NCI-H2081 treated with DMSO at 0.1 percent for 48 hours (cell line): ENCODE measurements at regions not wholly inside any gene's neighbourhood (a gene's known extent, or its start where the extent isn't known, plus 50 kb on each side); places are given as distances from the start of the nearest gene placed in this dataset.
"Not testable (repeated sequence)": the region's sequence is repeated elsewhere in the genome, so short reads cannot be mapped to it uniquely, and the experiment has no call there.

Experiments used
- DNase-seq: peaks from one replicate; lab custom pipeline; 2025; lab: John Stamatoyannopoulos, UW

GRCh38 chrX:113919387-113919786, 664.5 kb upstream of the HTR2C start:
- no peak for DNase-seq

GRCh38 chrX:113906168-113906567, 677.7 kb upstream of the HTR2C start:
- DNase-seq, result no peak

DNA sequence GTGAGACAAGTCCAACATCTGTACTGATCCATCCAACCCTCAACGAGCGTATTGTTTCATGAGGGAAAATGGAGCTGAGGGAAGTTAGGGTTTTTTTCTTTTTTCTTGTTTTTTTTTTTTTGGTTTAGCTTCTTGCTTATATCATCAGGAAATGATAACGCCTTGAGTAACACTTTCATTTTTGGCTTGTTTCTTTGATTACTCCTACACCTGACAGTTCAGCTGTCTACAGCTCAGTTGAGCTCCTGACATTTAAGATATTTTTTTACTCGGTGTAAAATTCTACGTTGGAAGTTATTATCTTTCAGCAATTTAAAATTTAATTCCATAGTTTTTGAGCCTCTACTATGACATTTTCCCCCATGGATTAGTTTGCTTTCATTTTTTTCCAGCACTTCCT, 691.0 kb upstream of the HTR2C start:
- DNase-seq, result no peak

GRCh38 chrX:113892401-113892800, 691.5 kb upstream of the HTR2C start:
- DNase-seq, result no peak

GRCh38 chrX:113873056-113873455, 710.8 kb upstream of the HTR2C start:
- no peak for DNase-seq

DNA sequence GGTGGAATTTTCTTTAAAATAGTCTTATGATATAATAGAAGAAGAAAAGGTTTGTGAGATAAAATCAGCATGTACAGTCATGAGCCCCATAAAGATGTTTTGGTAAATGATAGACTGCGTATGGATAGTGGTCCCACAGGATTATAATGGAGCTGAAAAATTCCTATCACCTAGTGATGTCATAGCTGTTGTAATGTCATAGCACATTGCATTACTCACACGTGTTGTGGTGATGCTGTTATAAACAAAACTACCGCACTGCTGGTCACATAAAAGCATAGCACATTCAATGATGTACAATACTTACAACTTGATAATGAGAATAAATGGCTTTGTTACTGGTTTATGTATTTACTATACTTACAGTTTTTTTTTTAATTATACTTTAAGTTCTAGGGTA, 715.2 kb upstream of the HTR2C start:
- no peak for DNase-seq

DNA sequence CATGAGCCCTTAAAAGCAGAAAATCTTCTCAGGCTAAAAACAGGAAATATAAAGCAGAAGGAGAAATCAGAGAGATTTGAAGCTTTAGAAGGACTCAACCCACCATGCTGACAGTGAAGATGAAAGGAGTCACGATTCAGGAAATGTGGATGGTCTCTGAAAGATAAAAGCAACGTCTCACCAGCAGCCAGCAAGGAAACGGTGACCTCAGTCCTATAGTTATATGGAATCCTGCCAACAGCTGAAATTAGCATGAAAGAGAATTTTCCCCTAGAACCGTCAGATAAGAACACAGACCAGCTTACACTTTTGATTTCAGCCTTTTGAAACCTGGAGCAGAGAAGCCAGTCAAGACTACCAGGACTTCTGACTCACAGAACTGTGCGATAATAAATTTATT, 715.7 kb upstream of the HTR2C start:
- DNase-seq, result no peak

- DNase-seq, result no peak
Measured at GRCh38 chrX:113849408-113849807, 734.5 kb upstream of the HTR2C start.

- no peak for DNase-seq
Measured at GRCh38 chrX:113833096-113834055, 750.5 kb upstream of the HTR2C start.

DNA sequence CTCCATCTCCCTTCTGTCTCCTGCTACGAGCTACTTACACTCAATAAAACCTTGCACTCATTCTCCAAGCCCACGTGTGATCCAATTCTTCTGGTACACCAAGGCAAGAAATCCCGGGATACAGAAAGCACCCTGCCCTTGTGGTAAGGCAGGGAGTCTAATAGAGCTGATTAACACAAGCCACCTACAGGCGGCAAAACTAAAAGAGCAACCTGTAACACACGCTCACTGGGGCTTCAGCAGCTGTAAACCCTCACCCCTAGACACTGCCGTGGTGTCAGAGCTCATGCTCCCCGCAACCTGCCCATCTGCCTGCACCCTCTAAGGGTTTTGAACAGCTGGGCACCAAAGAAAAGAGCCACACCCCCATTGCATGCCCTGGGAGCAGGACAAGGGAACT, 755.4 kb upstream of the HTR2C start:
- no peak for DNase-seq

GRCh38 chrX:113818346-113818745, 765.5 kb upstream of the HTR2C start:
- no peak for DNase-seq

DNA sequence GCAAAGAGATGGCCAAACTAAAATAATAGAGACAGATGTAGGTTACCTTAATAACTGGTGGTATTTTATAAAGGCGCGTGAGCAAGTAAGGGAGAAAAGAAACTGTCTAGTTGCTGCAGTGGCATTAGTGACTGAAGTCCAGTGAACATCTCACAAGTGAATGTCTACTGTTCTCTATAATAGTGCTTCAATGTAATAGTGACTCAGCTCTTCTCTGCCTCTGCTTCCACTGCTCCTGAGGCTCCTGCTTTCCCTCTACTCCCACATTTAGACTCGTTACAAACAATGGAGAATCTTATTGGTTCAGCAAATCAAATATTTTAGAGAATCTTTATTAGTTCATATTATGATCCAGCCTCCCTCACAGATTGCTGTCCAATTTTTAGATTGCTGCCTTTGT, 779.1 kb upstream of the HTR2C start:
- DNase-seq, result no peak

- no peak for DNase-seq
Measured at GRCh38 chrX:113804291-113804690, 779.6 kb upstream of the HTR2C start.

GRCh38 chrX:113802837-113803236, 781.0 kb upstream of the HTR2C start:
- DNase-seq, result no peak

GRCh38 chrX:113800955-113801354, 782.9 kb upstream of the HTR2C start:
- DNase-seq, result no peak

GRCh38 chrX:113793563-113793962, 790.3 kb upstream of the HTR2C start:
- no peak for DNase-seq

DNA sequence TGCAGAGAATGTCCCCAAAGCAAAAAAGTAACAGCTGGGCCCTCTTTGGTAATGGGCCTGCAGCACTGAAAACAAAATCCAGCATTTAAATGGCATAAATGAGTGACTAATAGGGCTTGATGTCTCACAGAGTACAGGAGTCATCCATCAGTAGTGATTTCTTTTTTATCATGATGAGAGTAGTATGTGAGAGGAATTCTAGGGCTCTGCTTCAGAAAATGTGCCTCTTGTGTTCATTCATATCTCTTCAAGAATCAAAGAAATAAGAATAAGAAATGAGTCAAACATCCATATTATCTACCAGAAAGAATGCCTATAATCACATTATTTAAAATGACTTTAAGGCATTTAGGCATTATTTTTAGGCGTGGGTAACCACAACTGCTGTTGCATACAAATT, 792.9 kb upstream of the HTR2C start:
- no peak for DNase-seq

- DNase-seq, result not testable (repeated sequence)
Measured at GRCh38 chrX:113784754-113785153, 799.1 kb upstream of the HTR2C start.

- no peak for DNase-seq
Measured at GRCh38 chrX:113770806-113771205, 813.1 kb upstream of the HTR2C start.

DNA sequence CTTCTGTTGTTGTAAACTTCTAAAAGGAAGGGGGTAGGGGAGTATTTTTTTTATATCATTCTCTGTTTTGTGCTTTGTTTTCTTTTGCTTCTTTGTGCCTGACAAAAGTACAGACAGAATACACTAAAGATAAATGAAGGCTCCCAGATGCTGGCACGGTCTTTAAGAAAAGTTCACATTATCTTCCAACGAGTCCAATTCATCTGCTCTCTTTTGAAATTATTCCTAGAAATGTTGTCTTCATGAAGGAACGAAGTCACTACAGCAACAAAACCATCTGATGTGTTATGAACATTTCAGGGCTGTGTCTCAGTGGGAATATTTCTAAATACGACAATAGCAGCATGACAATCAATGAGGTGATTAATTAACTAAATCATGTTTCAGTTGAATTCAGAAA, 813.8 kb upstream of the HTR2C start:
- DNase-seq, result no peak

GRCh38 chrX:113759422-113759821, 824.5 kb upstream of the HTR2C start:
- DNase-seq, result no peak

- DNase-seq, result no peak
Measured at GRCh38 chrX:113747274-113747973, 836.5 kb upstream of the HTR2C start.

DNA sequence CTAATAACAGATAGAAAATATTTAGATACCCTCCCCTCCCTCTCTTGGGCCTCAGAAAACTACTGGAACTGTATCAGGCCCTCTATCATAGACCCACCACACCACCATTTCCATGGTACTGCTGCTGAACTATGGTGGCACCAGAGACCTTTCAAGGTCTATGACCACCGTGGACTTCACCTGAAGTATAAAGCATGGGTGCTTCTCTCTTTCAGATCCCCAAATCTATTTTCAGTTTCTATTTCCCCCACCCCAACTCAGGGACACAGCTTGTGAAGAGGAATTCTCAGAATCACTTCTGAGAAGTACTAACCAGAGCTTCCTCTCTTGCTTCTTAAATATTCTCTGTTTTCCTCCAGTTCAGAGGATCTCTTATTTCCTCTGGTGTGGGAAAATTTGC, 840.8 kb upstream of the HTR2C start:
- no peak for DNase-seq
